ENCODE measurements at regions not wholly inside any gene's neighbourhood (a gene's known extent, or its start where the extent isn't known, plus 50 kb on each side); places are given as distances from the start of the nearest gene placed in this dataset.

- H3K4me3 ChIP-seq, result no peak overlapping the region
- TF ChIP-seq EP300 (IDR thresholded peaks at IDR 0.05), result no peak
- TF ChIP-seq CTCF (IDR thresholded peaks at IDR 0.05), result no peak
- no peak for TF ChIP-seq POLR2AphosphoS5 (IDR thresholded peaks at IDR 0.05)
- no peak for TF ChIP-seq POLR2A (IDR thresholded peaks at IDR 0.05)
- no peaks in the 10 kb centered on the region for H3K36me3 ChIP-seq
- DNase-seq (ENCODE audit: low spot score in 2 of 2), result no peak
- H3K27me3 ChIP-seq, result no peaks in the 10 kb centered on the region
- WGBS, result 90% methylated on average over 2 of the region's 2 CpGs
- no peak overlapping the region for H3K27ac ChIP-seq
- no peaks in the 10 kb centered on the region for H3K9me3 ChIP-seq
- H3K4me1 ChIP-seq, result no peaks in the 10 kb centered on the region
These were observed 99.4 kb downstream of the LITAF start for GRCh38 chr16:11487289-11487688.

GRCh38 chr16:11488304-11488703 is 98.4 kb downstream of the LITAF start:
- no peak for DNase-seq (ENCODE audit: low spot score in 2 of 2)
- no peak for TF ChIP-seq EP300 (IDR thresholded peaks at IDR 0.05)
- TF ChIP-seq CTCF (IDR thresholded peaks at IDR 0.05), result no peak
- no peak for TF ChIP-seq POLR2A (IDR thresholded peaks at IDR 0.05)
- TF ChIP-seq POLR2AphosphoS5 (IDR thresholded peaks at IDR 0.05), result no peak
- Histone ChIP-seq H3K4me3 (no peak overlapping the region), H3K9me3 (no peaks in the 10 kb centered on the region), H3K36me3 (no peaks in the 10 kb centered on the region), H3K27me3 (no peaks in the 10 kb centered on the region), H3K27ac (no peak overlapping the region), H3K4me1 (no peaks in the 10 kb centered on the region)
- 41% methylated on average over 2 of the region's 2 CpGs for WGBS

- TF ChIP-seq CTCF (IDR thresholded peaks at IDR 0.05) (no peak), POLR2A (IDR thresholded peaks at IDR 0.05) (no peak), EP300 (IDR thresholded peaks at IDR 0.05) (no peak), POLR2AphosphoS5 (IDR thresholded peaks at IDR 0.05) (no peak)
- Histone ChIP-seq H3K27ac (no peak overlapping the region), H3K4me3 (no peak overlapping the region), H3K9me3 (no peaks in the 10 kb centered on the region), H3K36me3 (no peaks in the 10 kb centered on the region), H3K4me1 (peaks cover 16% of the 10 kb centered on the region), H3K27me3 (no peaks in the 10 kb centered on the region)
- DNase-seq (ENCODE audit: low spot score in 2 of 2), result no peak
- 100% methylated on average over 1 of the region's 6 CpGs for WGBS
These were observed 95.2 kb downstream of the LITAF start for GRCh38 chr16:11491524-11491923.

DNA sequence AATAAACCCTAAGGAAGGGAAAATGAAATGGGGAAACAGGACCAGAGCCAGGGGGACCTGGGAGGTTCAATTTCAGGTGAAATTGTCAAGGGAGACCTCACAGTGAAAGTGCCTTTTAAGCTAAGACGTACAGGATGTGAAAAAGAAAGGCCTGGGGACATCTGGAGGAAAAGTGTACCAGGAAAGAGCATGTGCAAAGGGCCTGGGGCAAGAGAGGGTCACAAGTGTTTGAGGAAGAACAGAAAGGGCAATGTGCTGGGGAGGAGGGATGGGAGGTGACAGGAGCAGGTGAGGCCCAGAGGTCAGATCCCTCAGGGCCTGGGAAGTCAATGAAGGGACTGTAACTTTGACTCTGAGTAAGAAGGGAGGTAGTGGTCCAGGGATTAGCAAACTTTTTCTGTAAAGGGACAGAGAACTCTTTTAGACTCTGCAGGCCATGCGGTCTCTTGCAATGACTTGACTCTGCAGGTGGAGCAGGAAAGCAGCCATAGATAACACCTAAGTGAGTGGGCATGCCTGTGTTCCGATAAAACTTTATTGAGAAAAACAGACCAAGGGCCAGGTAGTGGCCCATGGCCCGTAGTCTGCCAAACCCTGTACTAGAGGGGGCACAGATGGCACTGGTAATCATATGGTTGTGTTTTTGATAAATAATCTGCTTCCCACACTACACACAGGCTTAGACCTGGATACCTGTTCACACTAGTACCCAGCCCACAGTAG is 93.8 kb downstream of the LITAF start:
- Histone ChIP-seq H3K4me1 (peaks cover 28% of the 10 kb centered on the region), H3K27me3 (no peaks in the 10 kb centered on the region), H3K36me3 (no peaks in the 10 kb centered on the region), H3K9me3 (no peaks in the 10 kb centered on the region), H3K4me3 (no peak overlapping the region), H3K27ac (no peak overlapping the region)
- DNase-seq (ENCODE audit: low spot score in 2 of 2), result no peak
- WGBS, result 94% methylated on average over 4 of the region's 4 CpGs
- TF ChIP-seq POLR2AphosphoS5 (IDR thresholded peaks at IDR 0.05) (no peak), POLR2A (IDR thresholded peaks at IDR 0.05) (no peak), CTCF (IDR thresholded peaks at IDR 0.05) (no peak), EP300 (IDR thresholded peaks at IDR 0.05) (no peak)

DNA sequence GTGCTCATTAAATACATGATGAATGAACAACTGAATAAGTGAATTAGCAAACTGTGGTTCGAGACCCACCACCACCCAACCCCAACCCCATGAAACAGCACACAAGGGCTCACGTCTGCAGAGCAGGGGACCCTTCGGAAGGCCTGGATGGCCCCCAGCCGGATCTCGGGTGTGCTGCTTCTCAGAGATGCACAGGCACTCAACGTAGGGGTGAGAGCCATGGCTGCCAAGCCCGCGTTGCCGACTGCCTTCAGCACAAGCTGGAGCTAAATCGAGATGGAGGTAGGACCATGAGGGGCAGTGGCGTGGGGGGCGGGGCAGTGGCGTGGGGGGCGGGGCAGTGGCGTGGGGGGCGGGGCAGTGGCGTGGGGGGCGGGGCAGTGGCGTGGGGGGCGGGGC is 93.2 kb downstream of the LITAF start:
- H3K4me1 ChIP-seq, result peaks cover 28% of the 10 kb centered on the region

More for the DNA sequence above, 93.2 kb downstream of the LITAF start:
- DNase-seq (ENCODE audit: low spot score in 2 of 2), result no peak
- Histone ChIP-seq H3K9me3 (no peaks in the 10 kb centered on the region), H3K36me3 (no peaks in the 10 kb centered on the region), H3K27me3 (no peaks in the 10 kb centered on the region), H3K27ac (no peak overlapping the region), H3K4me3 (no peak overlapping the region)
- TF ChIP-seq POLR2AphosphoS5 (IDR thresholded peaks at IDR 0.05) (no peak), EP300 (IDR thresholded peaks at IDR 0.05) (no peak), CTCF (IDR thresholded peaks at IDR 0.05) (no peak), POLR2A (IDR thresholded peaks at IDR 0.05) (no peak)
- WGBS, result no CpG with 5 or more reads among the region's 20 CpGs
